H1 (cell line): ENCODE measurements at regions not wholly inside any gene's neighbourhood (a gene's known extent, or its start where the extent isn't known, plus 50 kb on each side); places are given as distances from the start of the nearest gene placed in this dataset.

Experiments
- CTCF ChIA-PET: fragments of 300-600 bp; sonication (Branson Sonifier 250); formaldehyde crosslinking; loops from one replicate; lab custom pipeline; 2021; ENCODE audit not compliant: partially characterized antibody; lab: Charles Lee
- POLR2A ChIA-PET: fragments of 300-600 bp; sonication (Branson Sonifier 250); formaldehyde crosslinking; loops from one replicate; lab custom pipeline; 2021; ENCODE audit warnings: inconsistent platforms; ENCODE audit not compliant: partially characterized antibody; lab: Charles Lee
- DNase-seq, 2 experiments: peaks; one replicate each; pipeline versions ENCODE4 v3.0.0 to v3.0.0-alpha.2; 2010 to 2022; ENCODE audit warnings: low spot score in 2 of 2, low read depth in 1 of 2, mixed read lengths in 1 of 2
- FAIRE-seq: peaks from 2 replicates; lab custom pipeline; 2011; peaks lifted over from hg19 to GRCh38; lab: Jason Lieb, UNC
- H2AFZ ChIP-seq: 2 replicates; pipeline ENCODE4 v1.8.1; 2012; ENCODE audit warnings: low read length, inconsistent platforms
- H2AK5ac ChIP-seq: 2 replicates; pipeline ENCODE4 v1.6.1; 2013; ENCODE audit warnings: low read depth, low read length
- H2BK120ac ChIP-seq: replicated peaks from 2 replicates; pipeline ENCODE3; 2013; ENCODE audit warnings: low read depth, low read length, inconsistent platforms
- H2BK12ac ChIP-seq: 2 replicates; pipeline ENCODE4 v1.6.1; 2013; ENCODE audit warnings: low read depth, low read length
- H2BK15ac ChIP-seq: 2 replicates; pipeline ENCODE4 v1.6.1; 2013; ENCODE audit warnings: low read length
- H2BK20ac ChIP-seq: 2 replicates; pipeline ENCODE4 v1.6.1; 2013; ENCODE audit warnings: low read length
- H2BK5ac ChIP-seq: 2 replicates; pipeline ENCODE4 v1.6.1; 2013; ENCODE audit warnings: low read depth, low read length
- H3K14ac ChIP-seq: 2 replicates; pipeline ENCODE4 v1.6.1; 2013; ENCODE audit warnings: inconsistent platforms; ENCODE audit not compliant: insufficient read length
- H3K18ac ChIP-seq: 2 replicates; pipeline ENCODE4 v1.6.1; 2013; ENCODE audit warnings: low read length; ENCODE audit errors: extremely low read depth
- H3K23ac ChIP-seq: 2 replicates; pipeline ENCODE4 v1.6.1; 2013; ENCODE audit warnings: inconsistent platforms; ENCODE audit not compliant: insufficient read length
- H3K23me2 ChIP-seq: 2 replicates; pipeline ENCODE4 v1.6.1; 2013; ENCODE audit warnings: low read depth, low read length
- H3K27ac ChIP-seq: 2 replicates; pipeline ENCODE4 v1.6.1; 2011; ENCODE audit warnings: low read depth, low read length, inconsistent platforms
- H3K27me3 ChIP-seq, 4 experiments: replicated peaks in 1 of 4; 1 replicate in 1 of 4; 2 replicates in 3 of 4; pipeline versions ENCODE4 v1.6.1 to v1.8.1; 2011 to 2013; ENCODE audit warnings: low read length in 3 of 4, mild to moderate bottlenecking in 3 of 4, inconsistent platforms in 2 of 4, mixed read lengths in 2 of 4, moderate library complexity in 1 of 4; ENCODE audit not compliant: control insufficient read depth in 3 of 4, insufficient read depth in 3 of 4; ENCODE audit errors: extremely low read depth in 1 of 4
- H3K36me3 ChIP-seq, 4 experiments: 2 replicates each; pipeline versions ENCODE4 v1.6.1 to v1.8.1; 2011 to 2013; ENCODE audit warnings: mild to moderate bottlenecking in 4 of 4, low read length in 3 of 4, moderate library complexity in 2 of 4, control low read depth in 1 of 4, inconsistent platforms in 1 of 4; ENCODE audit not compliant: insufficient read depth in 4 of 4, control insufficient read depth in 2 of 4
- H3K4ac ChIP-seq: replicated peaks from 2 replicates; pipeline ENCODE3; 2013; ENCODE audit warnings: low read length, low read depth, mixed read lengths, inconsistent platforms; ENCODE audit not compliant: insufficient read length
- H3K4me1 ChIP-seq, 4 experiments: replicated peaks in 1 of 4; 1 replicate in 1 of 4; 2 replicates in 3 of 4; pipeline versions ENCODE4 v1.6.1 to v1.8.1; 2011 to 2013; ENCODE audit warnings: low read length in 3 of 4, inconsistent platforms in 2 of 4, mixed read lengths in 1 of 4; ENCODE audit not compliant: insufficient read depth in 4 of 4, control insufficient read depth in 3 of 4
- H3K4me2 ChIP-seq, 2 experiments: 2 replicates each; pipeline versions ENCODE4 v1.6.1 to v1.8.1; 2011 to 2013; ENCODE audit warnings: low read depth in 2 of 2, low read length in 2 of 2, control low read depth in 1 of 2, inconsistent platforms in 1 of 2, mild to moderate bottlenecking in 1 of 2; ENCODE audit not compliant: insufficient read depth in 1 of 2
- H3K4me3 ChIP-seq, 4 experiments: fragments of 200-600, 300-600 bp in 1 of 4; sonication (generic), shearing (Covaris generic), sonication (Bioruptor Twin) in 1 of 4; 2 replicates each; pipeline versions ENCODE4 v1.5.1 to v1.8.1; 2011 to 2016; ENCODE audit warnings: low read length in 4 of 4, low read depth in 3 of 4, control low read depth in 2 of 4, inconsistent platforms in 2 of 4, mild to moderate bottlenecking in 2 of 4, mixed read lengths in 1 of 4, moderate library complexity in 1 of 4; ENCODE audit not compliant: insufficient read depth in 2 of 4; ENCODE audit errors: extremely low read depth in 1 of 4
- H3K56ac ChIP-seq: replicated peaks from 2 replicates; pipeline ENCODE3; 2013; ENCODE audit warnings: low read depth, mild to moderate bottlenecking, mixed read lengths, low read length, inconsistent platforms; ENCODE audit not compliant: insufficient read length
- H3K79me1 ChIP-seq: 2 replicates; pipeline ENCODE4 v1.6.1; 2013; ENCODE audit warnings: low read depth, low read length, control low read depth
- H3K79me2 ChIP-seq, 2 experiments: 2 replicates each; pipeline versions ENCODE4 v1.6.1 to v1.8.1; 2012 to 2013; ENCODE audit warnings: low read length in 2 of 2, mild to moderate bottlenecking in 2 of 2, inconsistent platforms in 1 of 2; ENCODE audit not compliant: insufficient read depth in 2 of 2, control insufficient read depth in 1 of 2
- H3K9ac ChIP-seq, 4 experiments: replicated peaks in 1 of 4; 1 replicate in 1 of 4; 2 replicates in 3 of 4; pipeline versions ENCODE4 v1.6.1 to v1.8.1; 2011 to 2013; ENCODE audit warnings: low read depth in 3 of 4, low read length in 3 of 4, control low read depth in 2 of 4, mild to moderate bottlenecking in 2 of 4, moderate library complexity in 2 of 4, inconsistent platforms in 1 of 4; ENCODE audit errors: extremely low read depth in 1 of 4
- H3K9me3 ChIP-seq, 2 experiments: 2 replicates each; pipeline versions ENCODE4 v1.6.1 to v1.8.1; 2012 to 2013; ENCODE audit warnings: mild to moderate bottlenecking in 2 of 2, moderate library complexity in 2 of 2, control low read depth in 1 of 2, inconsistent platforms in 1 of 2, low read depth in 1 of 2, low read length in 1 of 2, mixed read lengths in 1 of 2; ENCODE audit not compliant: insufficient read depth in 2 of 2
- H4K20me1 ChIP-seq, 2 experiments: replicated peaks in 1 of 2; 2 replicates each; pipeline versions ENCODE3 to v1.8.1; 2011 to 2013; ENCODE audit warnings: inconsistent platforms in 2 of 2, low read length in 2 of 2, mild to moderate bottlenecking in 1 of 2; ENCODE audit not compliant: insufficient read depth in 2 of 2, control insufficient read depth in 1 of 2
- H4K5ac ChIP-seq: 2 replicates; pipeline ENCODE4 v1.6.1; 2013; ENCODE audit warnings: low read length, low read depth, mixed read lengths, inconsistent platforms; ENCODE audit not compliant: insufficient read length
- H4K8ac ChIP-seq: 2 replicates; pipeline ENCODE4 v1.8.0; 2013; ENCODE audit warnings: mild to moderate bottlenecking, moderate library complexity, low read length, inconsistent platforms; ENCODE audit not compliant: insufficient read depth; ENCODE audit errors: extremely low read depth
- H4K91ac ChIP-seq: replicated peaks from 2 replicates; pipeline ENCODE3; 2013; ENCODE audit warnings: low read length, mixed read lengths, inconsistent platforms; ENCODE audit not compliant: insufficient read length
- CHD1 ChIP-seq: IDR thresholded peaks from 2 replicates; pipeline ENCODE4 v1.6.1; 2012; ENCODE audit warnings: low read depth, low read length, improper control_type of control experiment
- EGR1 ChIP-seq: IDR thresholded peaks from 2 replicates; pipeline ENCODE4 v1.6.1; 2011; ENCODE audit warnings: low read depth, low read length, borderline replicate concordance
- MAFK ChIP-seq: IDR thresholded peaks from 2 replicates; pipeline ENCODE4 v1.6.1; 2012; ENCODE audit warnings: low read depth, mild to moderate bottlenecking, improper control_type of control experiment, low read length
- PHF8 ChIP-seq: fragments of 200-600 bp; sonication (generic); conservative IDR thresholded peaks from 2 replicates; pipeline ENCODE4 v1.7.1; 2012; ENCODE audit warnings: low read depth, mild to moderate bottlenecking, inconsistent platforms, low read length, moderate library complexity
- POU5F1 ChIP-seq: IDR thresholded peaks from 2 replicates; pipeline ENCODE4 v1.6.1; 2011; ENCODE audit warnings: low read depth, mild to moderate bottlenecking, low read length, moderate library complexity
- SIRT6 ChIP-seq: IDR thresholded peaks from one replicate; pipeline ENCODE4 v1.7.1; 2012; ENCODE audit warnings: low read length, inconsistent platforms
- SIX5 ChIP-seq: IDR thresholded peaks from 2 replicates; pipeline ENCODE4 v1.6.1; 2011; ENCODE audit warnings: mild to moderate bottlenecking, low read depth, low read length
- SP2 ChIP-seq: IDR thresholded peaks from 2 replicates; pipeline ENCODE4 v1.6.1; 2012; ENCODE audit warnings: mild to moderate bottlenecking, low read length, inconsistent platforms
- SP4 ChIP-seq: IDR thresholded peaks from 2 replicates; pipeline ENCODE4 v1.6.1; 2012; ENCODE audit warnings: low read length, inconsistent platforms
- SUZ12 ChIP-seq: fragments of 200-600 bp; sonication (generic); IDR thresholded peaks from 2 replicates; pipeline ENCODE4 v1.6.1; 2012; ENCODE audit warnings: mild to moderate bottlenecking, inconsistent platforms, low read length, moderate library complexity, mixed read lengths
- TAF1 ChIP-seq: IDR thresholded peaks from 2 replicates; pipeline ENCODE4 v1.6.1; 2011; ENCODE audit warnings: mild to moderate bottlenecking, low read depth, low read length
- TEAD4 ChIP-seq: IDR thresholded peaks from 2 replicates; pipeline ENCODE4 v1.6.1; 2012; ENCODE audit warnings: low read depth, low read length, inconsistent platforms, mixed read lengths
- WGBS, 2 experiments: shearing (Covaris generic) in 1 of 2; methylation state at CpG; one replicate each; pipeline versions ENCODE4 v1.1.6 to v1.1.7; 2013 to 2015; ENCODE audit warnings: low lambda C conversion rate in 2 of 2, mixed read lengths in 2 of 2, inconsistent platforms in 1 of 2, low coverage in 1 of 2, missing lambda C conversion rate in 1 of 2; ENCODE audit not compliant: insufficient replicate concordance in 2 of 2, insufficient coverage in 1 of 2, insufficient read length in 1 of 2; ENCODE audit errors: extremely low coverage in 1 of 2, missing lambda C conversion rate in 1 of 2; 5-methylcytosine and 5-hydroxymethylcytosine counted together

DNA sequence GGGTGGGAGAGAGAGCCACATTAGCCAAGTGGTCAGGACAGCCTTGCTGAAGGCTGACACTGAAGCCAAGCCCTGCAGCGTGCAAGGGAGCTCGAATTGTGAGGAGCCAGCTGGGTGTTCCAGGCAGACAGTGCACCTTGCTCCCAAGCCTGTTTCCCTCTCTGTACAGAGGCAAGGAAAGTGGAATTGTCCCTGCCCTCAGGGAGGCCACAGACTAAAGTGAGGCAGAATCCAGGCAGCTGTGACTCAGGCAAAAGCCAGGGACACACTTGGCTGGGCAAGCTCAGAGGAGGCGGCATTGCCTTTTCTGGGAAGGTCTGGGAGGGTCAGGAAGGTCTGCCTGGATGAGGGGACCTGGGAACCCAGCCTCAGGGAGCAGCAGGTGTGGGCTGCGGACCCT lies 50.2 kb upstream of the LMX1B start:
- 93% methylated on average over 4 of the region's 4 CpGs; no CpG with 5 or more reads in 1 of the 2 experiments for WGBS, 2 experiments
- no peaks in the 10 kb centered on the region; the same call in 1 of the 2 replicates for H3K79me1 ChIP-seq
- TF ChIP-seq SIX5, result no peak
- no peak for TF ChIP-seq SP2
- no peak for TF ChIP-seq SP4
- no peak for TF ChIP-seq POU5F1
- no peak for TF ChIP-seq CHD1
- TF ChIP-seq TEAD4, result no peak
- TF ChIP-seq SIRT6, result no peak
- TF ChIP-seq EGR1, result no peak
- TF ChIP-seq SUZ12, result no peak
- no peak for TF ChIP-seq MAFK
- TF ChIP-seq PHF8, result no peak
- TF ChIP-seq TAF1, result no peak
- TF ChIP-seq, all 59 proteins: peak for 0
- Histone ChIP-seq H3K27ac (no peak overlapping the region), H3K4ac (no peak overlapping the region), H4K20me1 (peaks cover 0 to 2% of the 10 kb centered on the region in 2 experiments), H3K23me2 (no peaks in the 10 kb centered on the region), H2BK5ac (no peak overlapping the region), H3K4me3 (no peak overlapping the region), H3K79me2 (no peaks in the 10 kb centered on the region), H3K14ac (no peak overlapping the region), H3K4me2 (no peak overlapping the region), H2BK12ac (no peak overlapping the region), H3K18ac (no peak overlapping the region), H4K91ac (no peak overlapping the region), H3K27me3 (peaks cover 0 to 3% (median 0%) of the 10 kb centered on the region in 4 experiments; a peak in 1 of 7 replicates), H4K5ac (no peak overlapping the region), H3K9ac (no peak overlapping the region), H2AFZ (no peak overlapping the region), H2BK15ac (0 out of 2 replicates have a peak overlapping the region, but pooled peaks have one; percentile 63), H2AK5ac (no peak overlapping the region), H3K4me1 (no peaks in the 10 kb centered on the region; a peak in 1 of 7 replicates), H3K56ac (no peak overlapping the region), H4K8ac (no peak overlapping the region), H3K9me3 (no peaks in the 10 kb centered on the region), H2BK20ac (no peak overlapping the region), H3K36me3 (no peaks in the 10 kb centered on the region), H2BK120ac (no peak overlapping the region), H3K23ac (no peak overlapping the region)
- DNase-seq (no peak), FAIRE-seq (no peak)
- CTCF ChIA-PET, result interaction anchor here (0.9 to 6.6 kb wide), 22 partner anchors 12 to 262 kb away, joined by 3 to 85 read pairs (median 5); no protein-coding TSS in a partner anchor
- POLR2A ChIA-PET, result interaction anchor here (0.8 kb wide), 1 partner anchor 49 kb away, joined by 3 read pairs; no protein-coding TSS in a partner anchor
